H1 (cell line): ENCODE measurements at regions not wholly inside any gene's neighbourhood (a gene's known extent, or its start where the extent isn't known, plus 50 kb on each side); places are given as distances from the start of the nearest gene placed in this dataset.

ENCODE experiments used
- CTCF ChIA-PET: fragments of 300-600 bp; sonication (Branson Sonifier 250); formaldehyde crosslinking; loops from one replicate; lab custom pipeline; 2021; ENCODE audit not compliant: partially characterized antibody; lab: Charles Lee
- POLR2A ChIA-PET: fragments of 300-600 bp; sonication (Branson Sonifier 250); formaldehyde crosslinking; loops from one replicate; lab custom pipeline; 2021; ENCODE audit warnings: inconsistent platforms; ENCODE audit not compliant: partially characterized antibody; lab: Charles Lee
- DNase-seq, 2 experiments: peaks; one replicate each; pipeline versions ENCODE4 v3.0.0 to v3.0.0-alpha.2; 2010 to 2022; ENCODE audit warnings: low spot score in 2 of 2, low read depth in 1 of 2, mixed read lengths in 1 of 2
- FAIRE-seq: peaks from 2 replicates; lab custom pipeline; 2011; peaks lifted over from hg19 to GRCh38; lab: Jason Lieb, UNC
- H2AFZ ChIP-seq: 2 replicates; pipeline ENCODE4 v1.8.1; 2012; ENCODE audit warnings: low read length, inconsistent platforms
- H2AK5ac ChIP-seq: 2 replicates; pipeline ENCODE4 v1.6.1; 2013; ENCODE audit warnings: low read depth, low read length
- H2BK120ac ChIP-seq: replicated peaks from 2 replicates; pipeline ENCODE3; 2013; ENCODE audit warnings: low read depth, low read length, inconsistent platforms
- H2BK12ac ChIP-seq: 2 replicates; pipeline ENCODE4 v1.6.1; 2013; ENCODE audit warnings: low read depth, low read length
- H2BK15ac ChIP-seq: 2 replicates; pipeline ENCODE4 v1.6.1; 2013; ENCODE audit warnings: low read length
- H2BK20ac ChIP-seq: 2 replicates; pipeline ENCODE4 v1.6.1; 2013; ENCODE audit warnings: low read length
- H2BK5ac ChIP-seq: 2 replicates; pipeline ENCODE4 v1.6.1; 2013; ENCODE audit warnings: low read depth, low read length
- H3K14ac ChIP-seq: 2 replicates; pipeline ENCODE4 v1.6.1; 2013; ENCODE audit warnings: inconsistent platforms; ENCODE audit not compliant: insufficient read length
- H3K18ac ChIP-seq: 2 replicates; pipeline ENCODE4 v1.6.1; 2013; ENCODE audit warnings: low read length; ENCODE audit errors: extremely low read depth
- H3K23ac ChIP-seq: 2 replicates; pipeline ENCODE4 v1.6.1; 2013; ENCODE audit warnings: inconsistent platforms; ENCODE audit not compliant: insufficient read length
- H3K23me2 ChIP-seq: 2 replicates; pipeline ENCODE4 v1.6.1; 2013; ENCODE audit warnings: low read depth, low read length
- H3K27ac ChIP-seq: 2 replicates; pipeline ENCODE4 v1.6.1; 2011; ENCODE audit warnings: low read depth, low read length, inconsistent platforms
- H3K27me3 ChIP-seq, 4 experiments: replicated peaks in 1 of 4; 1 replicate in 1 of 4; 2 replicates in 3 of 4; pipeline versions ENCODE4 v1.6.1 to v1.8.1; 2011 to 2013; ENCODE audit warnings: low read length in 3 of 4, mild to moderate bottlenecking in 3 of 4, inconsistent platforms in 2 of 4, mixed read lengths in 2 of 4, moderate library complexity in 1 of 4; ENCODE audit not compliant: control insufficient read depth in 3 of 4, insufficient read depth in 3 of 4; ENCODE audit errors: extremely low read depth in 1 of 4
- H3K36me3 ChIP-seq, 4 experiments: 2 replicates each; pipeline versions ENCODE4 v1.6.1 to v1.8.1; 2011 to 2013; ENCODE audit warnings: mild to moderate bottlenecking in 4 of 4, low read length in 3 of 4, moderate library complexity in 2 of 4, control low read depth in 1 of 4, inconsistent platforms in 1 of 4; ENCODE audit not compliant: insufficient read depth in 4 of 4, control insufficient read depth in 2 of 4
- H3K4ac ChIP-seq: replicated peaks from 2 replicates; pipeline ENCODE3; 2013; ENCODE audit warnings: low read length, low read depth, mixed read lengths, inconsistent platforms; ENCODE audit not compliant: insufficient read length
- H3K4me1 ChIP-seq, 4 experiments: replicated peaks in 1 of 4; 1 replicate in 1 of 4; 2 replicates in 3 of 4; pipeline versions ENCODE4 v1.6.1 to v1.8.1; 2011 to 2013; ENCODE audit warnings: low read length in 3 of 4, inconsistent platforms in 2 of 4, mixed read lengths in 1 of 4; ENCODE audit not compliant: insufficient read depth in 4 of 4, control insufficient read depth in 3 of 4
- H3K4me2 ChIP-seq, 2 experiments: 2 replicates each; pipeline versions ENCODE4 v1.6.1 to v1.8.1; 2011 to 2013; ENCODE audit warnings: low read depth in 2 of 2, low read length in 2 of 2, control low read depth in 1 of 2, inconsistent platforms in 1 of 2, mild to moderate bottlenecking in 1 of 2; ENCODE audit not compliant: insufficient read depth in 1 of 2
- H3K4me3 ChIP-seq, 4 experiments: fragments of 200-600, 300-600 bp in 1 of 4; sonication (generic), shearing (Covaris generic), sonication (Bioruptor Twin) in 1 of 4; 2 replicates each; pipeline versions ENCODE4 v1.5.1 to v1.8.1; 2011 to 2016; ENCODE audit warnings: low read length in 4 of 4, low read depth in 3 of 4, control low read depth in 2 of 4, inconsistent platforms in 2 of 4, mild to moderate bottlenecking in 2 of 4, mixed read lengths in 1 of 4, moderate library complexity in 1 of 4; ENCODE audit not compliant: insufficient read depth in 2 of 4; ENCODE audit errors: extremely low read depth in 1 of 4
- H3K56ac ChIP-seq: replicated peaks from 2 replicates; pipeline ENCODE3; 2013; ENCODE audit warnings: low read depth, mild to moderate bottlenecking, mixed read lengths, low read length, inconsistent platforms; ENCODE audit not compliant: insufficient read length
- H3K79me1 ChIP-seq: 2 replicates; pipeline ENCODE4 v1.6.1; 2013; ENCODE audit warnings: low read depth, low read length, control low read depth
- H3K79me2 ChIP-seq, 2 experiments: 2 replicates each; pipeline versions ENCODE4 v1.6.1 to v1.8.1; 2012 to 2013; ENCODE audit warnings: low read length in 2 of 2, mild to moderate bottlenecking in 2 of 2, inconsistent platforms in 1 of 2; ENCODE audit not compliant: insufficient read depth in 2 of 2, control insufficient read depth in 1 of 2
- H3K9ac ChIP-seq, 4 experiments: replicated peaks in 1 of 4; 1 replicate in 1 of 4; 2 replicates in 3 of 4; pipeline versions ENCODE4 v1.6.1 to v1.8.1; 2011 to 2013; ENCODE audit warnings: low read depth in 3 of 4, low read length in 3 of 4, control low read depth in 2 of 4, mild to moderate bottlenecking in 2 of 4, moderate library complexity in 2 of 4, inconsistent platforms in 1 of 4; ENCODE audit errors: extremely low read depth in 1 of 4
- H3K9me3 ChIP-seq, 2 experiments: 2 replicates each; pipeline versions ENCODE4 v1.6.1 to v1.8.1; 2012 to 2013; ENCODE audit warnings: mild to moderate bottlenecking in 2 of 2, moderate library complexity in 2 of 2, control low read depth in 1 of 2, inconsistent platforms in 1 of 2, low read depth in 1 of 2, low read length in 1 of 2, mixed read lengths in 1 of 2; ENCODE audit not compliant: insufficient read depth in 2 of 2
- H4K20me1 ChIP-seq, 2 experiments: replicated peaks in 1 of 2; 2 replicates each; pipeline versions ENCODE3 to v1.8.1; 2011 to 2013; ENCODE audit warnings: inconsistent platforms in 2 of 2, low read length in 2 of 2, mild to moderate bottlenecking in 1 of 2; ENCODE audit not compliant: insufficient read depth in 2 of 2, control insufficient read depth in 1 of 2
- H4K5ac ChIP-seq: 2 replicates; pipeline ENCODE4 v1.6.1; 2013; ENCODE audit warnings: low read length, low read depth, mixed read lengths, inconsistent platforms; ENCODE audit not compliant: insufficient read length
- H4K8ac ChIP-seq: 2 replicates; pipeline ENCODE4 v1.8.0; 2013; ENCODE audit warnings: mild to moderate bottlenecking, moderate library complexity, low read length, inconsistent platforms; ENCODE audit not compliant: insufficient read depth; ENCODE audit errors: extremely low read depth
- H4K91ac ChIP-seq: replicated peaks from 2 replicates; pipeline ENCODE3; 2013; ENCODE audit warnings: low read length, mixed read lengths, inconsistent platforms; ENCODE audit not compliant: insufficient read length
- ATF2 ChIP-seq: IDR thresholded peaks from 2 replicates; pipeline ENCODE4 v1.6.1; 2012; ENCODE audit warnings: low read length, inconsistent platforms
- CBX5 ChIP-seq: fragments of 300-800, 300-1000 bp; sonication (generic); IDR thresholded peaks from 2 replicates; pipeline ENCODE4 v1.7.1; 2016; ENCODE audit warnings: antibody characterized with exemption, low read length, low read depth
- CHD1 ChIP-seq: IDR thresholded peaks from 2 replicates; pipeline ENCODE4 v1.6.1; 2012; ENCODE audit warnings: low read depth, low read length, improper control_type of control experiment
- E2F6 ChIP-seq: IDR thresholded peaks from 2 replicates; pipeline ENCODE4 v1.6.1; 2012; ENCODE audit warnings: inconsistent platforms
- HDAC6 ChIP-seq: IDR thresholded peaks from one replicate; pipeline ENCODE4 v1.7.1; 2012; ENCODE audit warnings: low read depth, mild to moderate bottlenecking, inconsistent platforms, low read length, moderate library complexity
- KDM5A ChIP-seq: fragments of 200-600 bp; IDR thresholded peaks from 2 replicates; pipeline ENCODE4 v1.7.1; 2012; ENCODE audit warnings: mild to moderate bottlenecking, low read length, inconsistent platforms, mixed read lengths
- NANOG ChIP-seq: IDR thresholded peaks from 2 replicates; pipeline ENCODE4 v1.6.1; 2011; ENCODE audit warnings: low read length, low read depth, mild to moderate bottlenecking, inconsistent platforms; ENCODE audit not compliant: insufficient read depth, poor library complexity, severe bottlenecking
- SIRT6 ChIP-seq: IDR thresholded peaks from one replicate; pipeline ENCODE4 v1.7.1; 2012; ENCODE audit warnings: low read length, inconsistent platforms
- SP2 ChIP-seq: IDR thresholded peaks from 2 replicates; pipeline ENCODE4 v1.6.1; 2012; ENCODE audit warnings: mild to moderate bottlenecking, low read length, inconsistent platforms
- SP4 ChIP-seq: IDR thresholded peaks from 2 replicates; pipeline ENCODE4 v1.6.1; 2012; ENCODE audit warnings: low read length, inconsistent platforms
- TAF7 ChIP-seq: optimal IDR thresholded peaks from 2 replicates; pipeline ENCODE3; 2011; ENCODE audit warnings: low read depth, mild to moderate bottlenecking, inconsistent platforms, low read length, moderate library complexity, borderline replicate concordance
- USF2 ChIP-seq: IDR thresholded peaks from 2 replicates; pipeline ENCODE4 v1.6.1; 2011; ENCODE audit warnings: low read length, improper control_type of control experiment
- WGBS, 2 experiments: shearing (Covaris generic) in 1 of 2; methylation state at CpG; one replicate each; pipeline versions ENCODE4 v1.1.6 to v1.1.7; 2013 to 2015; ENCODE audit warnings: low lambda C conversion rate in 2 of 2, mixed read lengths in 2 of 2, inconsistent platforms in 1 of 2, low coverage in 1 of 2, missing lambda C conversion rate in 1 of 2; ENCODE audit not compliant: insufficient replicate concordance in 2 of 2, insufficient coverage in 1 of 2, insufficient read length in 1 of 2; ENCODE audit errors: extremely low coverage in 1 of 2, missing lambda C conversion rate in 1 of 2; 5-methylcytosine and 5-hydroxymethylcytosine counted together

GRCh38 chr5:40025586-40025985 lies 600.8 kb upstream of the DAB2 start:
- no peak overlapping the region for H3K23ac ChIP-seq
- no peak overlapping the region for H3K56ac ChIP-seq
- no peak overlapping the region for H2BK120ac ChIP-seq
- ChIA-PET POLR2A (no interaction called here), CTCF (no interaction called here)
- H3K4me3 ChIP-seq: no peak overlapping the region
- DNase-seq (no peak), FAIRE-seq (no peak)
- no peak overlapping the region for H3K14ac ChIP-seq
- H3K36me3 ChIP-seq: no peaks in the 10 kb centered on the region
- H3K18ac ChIP-seq: no peak overlapping the region
- H3K4ac ChIP-seq: no peak overlapping the region
- no peaks in the 10 kb centered on the region for H3K4me1 ChIP-seq
- no peak overlapping the region for H2BK5ac ChIP-seq
- H3K9ac ChIP-seq: no peak overlapping the region
- peaks cover 0 to 13% of the 10 kb centered on the region in 2 experiments; a peak in 2 of 4 replicates for H3K9me3 ChIP-seq
- H2BK15ac ChIP-seq: no peak overlapping the region
- H3K27ac ChIP-seq: no peak overlapping the region
- no peak overlapping the region for H4K8ac ChIP-seq
- H2BK12ac ChIP-seq: no peak overlapping the region
- H2AK5ac ChIP-seq: no peak overlapping the region
- no peaks in the 10 kb centered on the region for H3K23me2 ChIP-seq
- H3K79me1 ChIP-seq: no peaks in the 10 kb centered on the region
- no peak overlapping the region for H4K91ac ChIP-seq
- H4K5ac ChIP-seq: no peak overlapping the region
- H4K20me1 ChIP-seq: no peaks in the 10 kb centered on the region
- no peak overlapping the region for H2AFZ ChIP-seq
- 76% methylated on average over 3 of the region's 3 CpGs; no CpG with 5 or more reads in 1 of the 2 experiments for WGBS, 2 experiments
- no peaks in the 10 kb centered on the region for H3K27me3 ChIP-seq
- H3K4me2 ChIP-seq: no peak overlapping the region
- H3K79me2 ChIP-seq: no peaks in the 10 kb centered on the region
- H2BK20ac ChIP-seq: no peak overlapping the region
- TF ChIP-seq CHD1 (no peak), NANOG (no peak), SP4 (no peak), SP2 (no peak), CBX5 (no peak), USF2 (no peak), HDAC6 (no peak), SIRT6 (no peak), KDM5A (no peak), TAF7 (no peak), ATF2 (no peak), E2F6 (no peak)
